ENCODE measurements at regions not wholly inside any gene's neighbourhood (a gene's known extent, or its start where the extent isn't known, plus 50 kb on each side); places are given as distances from the start of the nearest gene placed in this dataset.
"Not testable (repeated sequence)": the region's sequence is repeated elsewhere in the genome, so short reads cannot be mapped to it uniquely, and the experiment has no call there.

GRCh38 chr3:74861211-74861610 lies 246.8 kb upstream of the CNTN3 start:
- Mint-ChIP-seq H3K36me3 (ENCODE audit: low read depth) (no peaks in the 10 kb centered on the region), H3K9me3 (no peaks in the 10 kb centered on the region), H3K4me3 (no peak overlapping the region), H3K27ac (no peak overlapping the region), H3K27me3 (no peaks in the 10 kb centered on the region), H3K4me1 (ENCODE audit: low read depth) (no peaks in the 10 kb centered on the region)
- intact Hi-C loops (cut with micrococcal nuclease) = no loop called here

GRCh38 chr3:74858086-74858485 lies 243.6 kb upstream of the CNTN3 start:
- no peaks in the 10 kb centered on the region for H3K27me3 Mint-ChIP-seq
- intact Hi-C loops (cut with micrococcal nuclease) = no loop called here
- H3K9me3 Mint-ChIP-seq = no peaks in the 10 kb centered on the region
- H3K36me3 Mint-ChIP-seq (ENCODE audit: low read depth) = no peaks in the 10 kb centered on the region
- no peak overlapping the region for H3K4me3 Mint-ChIP-seq
- H3K4me1 Mint-ChIP-seq (ENCODE audit: low read depth) = no peaks in the 10 kb centered on the region
- no peak overlapping the region for H3K27ac Mint-ChIP-seq

GRCh38 chr3:74850381-74850780 lies 235.9 kb upstream of the CNTN3 start:
- intact Hi-C loops (cut with micrococcal nuclease) = no loop called here
- H3K9me3 Mint-ChIP-seq = no peaks in the 10 kb centered on the region
- H3K4me1 Mint-ChIP-seq (ENCODE audit: low read depth) = no peaks in the 10 kb centered on the region
- H3K4me3 Mint-ChIP-seq = no peak overlapping the region
- no peaks in the 10 kb centered on the region for H3K27me3 Mint-ChIP-seq
- no peaks in the 10 kb centered on the region for H3K36me3 Mint-ChIP-seq (ENCODE audit: low read depth)
- no peak overlapping the region for H3K27ac Mint-ChIP-seq

GRCh38 chr3:74847093-74847492 lies 232.6 kb upstream of the CNTN3 start:
- no peak overlapping the region for H3K27ac Mint-ChIP-seq
- no peak overlapping the region for H3K4me3 Mint-ChIP-seq
- no peaks in the 10 kb centered on the region for H3K27me3 Mint-ChIP-seq
- no peaks in the 10 kb centered on the region for H3K4me1 Mint-ChIP-seq (ENCODE audit: low read depth)
- H3K9me3 Mint-ChIP-seq = no peaks in the 10 kb centered on the region
- intact Hi-C loops (cut with micrococcal nuclease) = no loop called here
- no peaks in the 10 kb centered on the region for H3K36me3 Mint-ChIP-seq (ENCODE audit: low read depth)

- Mint-ChIP-seq H3K27ac (no peak overlapping the region), H3K4me1 (ENCODE audit: low read depth) (no peaks in the 10 kb centered on the region)
- intact Hi-C loops (cut with micrococcal nuclease) = no loop called here
Observed at GRCh38 chr3:74845081-74845480, 230.6 kb upstream of the CNTN3 start.

GRCh38 chr3:74844428-74844827 lies 230.0 kb upstream of the CNTN3 start:
- H3K4me3 Mint-ChIP-seq = no peak overlapping the region
- no peak overlapping the region for H3K27ac Mint-ChIP-seq
- no peaks in the 10 kb centered on the region for H3K9me3 Mint-ChIP-seq
- no peaks in the 10 kb centered on the region for H3K4me1 Mint-ChIP-seq (ENCODE audit: low read depth)
- intact Hi-C loops (cut with micrococcal nuclease) = no loop called here
- no peaks in the 10 kb centered on the region for H3K36me3 Mint-ChIP-seq (ENCODE audit: low read depth)
- no peaks in the 10 kb centered on the region for H3K27me3 Mint-ChIP-seq

More at GRCh38 chr3:74845081-74845480, 230.6 kb upstream of the CNTN3 start:
- H3K9me3 Mint-ChIP-seq = no peaks in the 10 kb centered on the region
- no peaks in the 10 kb centered on the region for H3K36me3 Mint-ChIP-seq (ENCODE audit: low read depth)
- H3K4me3 Mint-ChIP-seq = no peak overlapping the region
- no peaks in the 10 kb centered on the region for H3K27me3 Mint-ChIP-seq

GRCh38 chr3:74842649-74843048 lies 228.2 kb upstream of the CNTN3 start:
- intact Hi-C loops (cut with micrococcal nuclease) = no loop called here
- H3K4me3 Mint-ChIP-seq = no peak overlapping the region
- no peaks in the 10 kb centered on the region for H3K4me1 Mint-ChIP-seq (ENCODE audit: low read depth)
- H3K36me3 Mint-ChIP-seq (ENCODE audit: low read depth) = no peaks in the 10 kb centered on the region
- no peaks in the 10 kb centered on the region for H3K9me3 Mint-ChIP-seq
- H3K27me3 Mint-ChIP-seq = no peaks in the 10 kb centered on the region
- no peak overlapping the region for H3K27ac Mint-ChIP-seq

GRCh38 chr3:74842141-74842540 lies 227.7 kb upstream of the CNTN3 start:
- Mint-ChIP-seq H3K9me3 (no peaks in the 10 kb centered on the region), H3K27ac (no peak overlapping the region), H3K36me3 (ENCODE audit: low read depth) (no peaks in the 10 kb centered on the region), H3K4me1 (ENCODE audit: low read depth) (no peaks in the 10 kb centered on the region), H3K4me3 (no peak overlapping the region), H3K27me3 (no peaks in the 10 kb centered on the region)
- intact Hi-C loops (cut with micrococcal nuclease) = no loop called here

GRCh38 chr3:74839566-74839965 lies 225.1 kb upstream of the CNTN3 start:
- H3K27me3 Mint-ChIP-seq = no peaks in the 10 kb centered on the region
- intact Hi-C loops (cut with micrococcal nuclease) = no loop called here
- no peaks in the 10 kb centered on the region for H3K9me3 Mint-ChIP-seq
- H3K4me1 Mint-ChIP-seq (ENCODE audit: low read depth) = no peaks in the 10 kb centered on the region
- H3K4me3 Mint-ChIP-seq = no peak overlapping the region
- H3K27ac Mint-ChIP-seq = no peak overlapping the region
- H3K36me3 Mint-ChIP-seq (ENCODE audit: low read depth) = no peaks in the 10 kb centered on the region

- Mint-ChIP-seq H3K27ac (no peak overlapping the region), H3K27me3 (no peaks in the 10 kb centered on the region), H3K9me3 (no peaks in the 10 kb centered on the region), H3K4me3 (no peak overlapping the region), H3K4me1 (ENCODE audit: low read depth) (no peaks in the 10 kb centered on the region), H3K36me3 (ENCODE audit: low read depth) (no peaks in the 10 kb centered on the region)
- intact Hi-C loops (cut with micrococcal nuclease) = no loop called here
Observed at GRCh38 chr3:74832925-74833324, 218.5 kb upstream of the CNTN3 start.

- H3K27ac Mint-ChIP-seq; H3K27me3 Mint-ChIP-seq; H3K4me3 Mint-ChIP-seq; intact Hi-C loops (cut with micrococcal nuclease); H3K9me3 Mint-ChIP-seq; H3K36me3 Mint-ChIP-seq (ENCODE audit: low read depth); H3K4me1 Mint-ChIP-seq (ENCODE audit: low read depth): not testable (repeated sequence)
Observed at GRCh38 chr3:74830845-74831244, 216.4 kb upstream of the CNTN3 start.

GRCh38 chr3:74825404-74825803 lies 210.9 kb upstream of the CNTN3 start:
- H3K4me3 Mint-ChIP-seq; H3K36me3 Mint-ChIP-seq (ENCODE audit: low read depth); intact Hi-C loops (cut with micrococcal nuclease); H3K4me1 Mint-ChIP-seq (ENCODE audit: low read depth); H3K27ac Mint-ChIP-seq; H3K27me3 Mint-ChIP-seq: not testable (repeated sequence)
- H3K9me3 Mint-ChIP-seq = peaks cover 46% of the 10 kb centered on the region

GRCh38 chr3:74824366-74824765 lies 209.9 kb upstream of the CNTN3 start:
- Mint-ChIP-seq H3K4me3 (no peak overlapping the region), H3K27me3 (no peaks in the 10 kb centered on the region), H3K4me1 (ENCODE audit: low read depth) (no peaks in the 10 kb centered on the region), H3K9me3 (peaks cover 55% of the 10 kb centered on the region), H3K36me3 (ENCODE audit: low read depth) (no peaks in the 10 kb centered on the region), H3K27ac (no peak overlapping the region)
- intact Hi-C loops (cut with micrococcal nuclease) = no loop called here

GRCh38 chr3:74814181-74814580 lies 199.7 kb upstream of the CNTN3 start:
- H3K27me3 Mint-ChIP-seq = no peaks in the 10 kb centered on the region

GRCh38 chr3:74812756-74813155 lies 198.3 kb upstream of the CNTN3 start:
- intact Hi-C loops (cut with micrococcal nuclease) = no loop called here
- Mint-ChIP-seq H3K4me3 (no peak overlapping the region), H3K4me1 (ENCODE audit: low read depth) (no peaks in the 10 kb centered on the region), H3K27me3 (no peaks in the 10 kb centered on the region), H3K27ac (no peak overlapping the region), H3K36me3 (ENCODE audit: low read depth) (no peaks in the 10 kb centered on the region), H3K9me3 (no peaks in the 10 kb centered on the region)

More at GRCh38 chr3:74814181-74814580, 199.7 kb upstream of the CNTN3 start:
- Mint-ChIP-seq H3K4me1 (ENCODE audit: low read depth) (no peaks in the 10 kb centered on the region), H3K36me3 (ENCODE audit: low read depth) (no peaks in the 10 kb centered on the region), H3K9me3 (peaks cover 7% of the 10 kb centered on the region), H3K27ac (no peak overlapping the region), H3K4me3 (no peak overlapping the region)
- intact Hi-C loops (cut with micrococcal nuclease) = no loop called here
